Activated T-cell treated with anti-CD3 and anti-CD28 coated beads, Interleukin-2, amount 50 U/mL, for 48 hours (primary cell): ENCODE measurements at regions not wholly inside any gene's neighbourhood (a gene's known extent, or its start where the extent isn't known, plus 50 kb on each side); places are given as distances from the start of the nearest gene placed in this dataset.

Experiments used
- DNase-seq, 2 experiments: peaks; one replicate each; pipeline ENCODE4 v3.0.0-alpha.2; 2020

DNA sequence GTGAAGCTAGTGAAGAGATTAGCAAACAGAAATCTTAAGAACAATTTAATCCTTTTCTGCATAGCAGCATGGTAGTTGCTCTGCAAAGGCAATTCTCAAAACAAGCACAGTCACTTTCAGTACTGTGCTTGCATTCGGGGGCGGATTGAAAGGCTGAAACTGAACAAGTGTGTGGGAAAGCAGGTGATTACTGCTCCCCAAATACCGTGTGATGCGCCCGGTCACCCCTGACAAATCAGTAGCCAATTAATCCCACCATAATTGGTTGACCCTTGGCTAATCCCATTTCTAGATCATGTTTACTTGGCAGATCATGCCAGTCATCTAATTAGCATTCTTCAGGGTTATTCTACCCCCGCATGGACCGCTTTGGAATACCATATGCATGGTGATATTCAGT, 76.5 kb upstream of the ADRB1 start:
- no peak for DNase-seq

DNA sequence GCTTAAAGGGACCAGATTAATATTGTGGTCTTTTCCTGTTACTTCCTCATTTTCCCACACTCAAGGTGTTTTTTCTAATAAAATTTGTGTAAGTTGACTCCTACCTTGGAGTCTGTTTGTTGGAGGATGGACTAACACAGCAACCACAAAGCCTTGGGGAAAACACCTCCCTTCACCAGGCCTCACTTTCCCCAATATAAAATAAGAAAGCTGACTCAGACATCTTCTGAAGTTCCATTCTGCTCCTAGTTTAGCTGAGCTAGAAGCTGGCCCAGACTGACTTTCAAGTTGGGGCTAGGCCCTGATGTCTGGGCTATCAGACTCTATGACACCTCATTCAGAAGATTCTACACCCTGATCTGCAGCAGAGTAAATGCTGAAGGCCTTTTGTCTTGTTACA, 73.0 kb upstream of the ADRB1 start:
- DNase-seq: no peak

DNA sequence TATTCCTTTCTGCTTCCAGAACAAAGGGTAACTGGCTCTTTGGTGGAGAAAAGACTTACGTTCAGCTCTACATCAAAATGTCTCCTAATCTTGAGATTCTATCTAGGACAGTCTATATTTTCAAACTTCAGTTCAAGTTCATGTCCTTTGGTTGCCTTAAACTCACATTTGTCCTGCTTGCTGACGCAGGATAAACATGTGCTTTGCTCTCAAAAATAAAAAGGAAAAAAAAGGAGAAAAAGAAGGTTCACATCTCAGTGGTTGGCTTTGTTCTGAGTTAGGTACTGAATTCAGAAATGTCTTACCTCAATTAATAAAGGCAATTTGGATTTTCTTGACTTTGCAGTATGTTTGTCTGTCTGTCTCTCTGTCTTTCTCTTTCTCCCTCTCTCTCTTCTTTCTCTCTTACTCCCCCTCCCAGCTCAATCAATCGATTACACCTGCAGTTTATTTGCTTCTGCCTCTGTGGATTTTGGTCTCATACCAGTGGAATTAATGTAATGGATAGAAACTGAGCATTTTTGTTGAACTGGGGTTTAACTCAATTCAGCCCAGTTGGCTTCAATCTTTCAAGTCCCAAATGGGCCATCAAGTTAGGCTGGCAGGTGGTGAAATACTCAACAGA, 72.2 kb upstream of the ADRB1 start:
- no peak for DNase-seq

DNA sequence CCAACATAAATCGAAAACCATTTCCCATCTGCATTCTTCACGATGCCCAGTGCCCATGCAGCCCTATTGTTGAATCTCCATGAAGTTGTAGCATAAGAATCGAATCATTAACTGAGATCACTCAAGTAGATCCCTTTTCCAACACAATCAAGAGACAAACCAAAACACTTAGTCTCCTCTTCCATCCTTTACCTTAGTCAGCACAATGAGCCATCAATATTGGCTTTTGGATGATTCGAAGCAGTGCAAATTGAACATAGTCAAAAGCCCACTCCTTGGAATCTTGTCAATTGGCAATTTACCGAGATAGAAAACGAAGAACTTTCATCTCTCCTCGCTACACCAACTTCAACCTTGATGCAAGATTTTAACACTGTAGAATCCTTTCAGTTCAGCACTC, 66.5 kb upstream of the ADRB1 start:
- DNase-seq: no peak

DNA sequence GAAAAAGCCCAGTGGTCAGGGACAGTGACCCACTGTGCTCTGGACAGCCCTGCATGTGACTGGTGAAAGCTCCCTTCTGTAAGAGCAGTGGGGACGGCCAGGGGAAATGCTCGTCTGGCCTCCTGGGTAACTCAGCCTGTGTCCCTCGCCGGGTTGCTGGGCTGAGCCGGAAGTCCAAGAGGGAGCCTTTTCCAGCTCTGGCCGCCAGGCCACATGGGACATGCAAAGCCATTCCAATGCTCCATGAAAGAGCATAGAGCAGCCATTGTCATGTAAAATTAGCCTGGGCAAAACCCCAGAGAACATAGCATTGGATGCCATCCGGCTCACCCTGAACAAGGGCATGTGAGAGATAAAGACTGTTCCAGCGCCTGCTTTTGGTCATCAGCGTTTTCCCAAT, 64.9 kb upstream of the ADRB1 start:
- DNase-seq: no peak

DNA sequence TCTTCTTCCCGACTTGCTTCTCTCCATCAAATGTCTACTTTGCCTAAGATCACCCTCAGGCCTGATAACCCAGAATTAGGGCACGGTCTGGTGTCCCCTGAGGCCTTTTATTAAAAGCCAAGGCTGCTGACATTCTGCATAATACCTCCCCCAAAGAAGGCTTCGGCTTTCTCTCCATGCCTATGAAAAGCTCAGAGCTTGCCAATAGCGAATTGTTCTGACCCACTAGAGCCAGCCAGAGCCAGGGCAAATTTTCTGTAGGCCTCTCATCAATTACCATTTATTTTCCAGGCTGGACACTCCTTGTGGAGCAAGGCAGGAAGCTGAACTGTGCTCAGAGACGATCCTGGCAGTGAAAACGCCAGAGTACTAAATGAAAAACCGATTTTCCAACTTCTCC, 64.3 kb upstream of the ADRB1 start:
- DNase-seq: no peak

DNA sequence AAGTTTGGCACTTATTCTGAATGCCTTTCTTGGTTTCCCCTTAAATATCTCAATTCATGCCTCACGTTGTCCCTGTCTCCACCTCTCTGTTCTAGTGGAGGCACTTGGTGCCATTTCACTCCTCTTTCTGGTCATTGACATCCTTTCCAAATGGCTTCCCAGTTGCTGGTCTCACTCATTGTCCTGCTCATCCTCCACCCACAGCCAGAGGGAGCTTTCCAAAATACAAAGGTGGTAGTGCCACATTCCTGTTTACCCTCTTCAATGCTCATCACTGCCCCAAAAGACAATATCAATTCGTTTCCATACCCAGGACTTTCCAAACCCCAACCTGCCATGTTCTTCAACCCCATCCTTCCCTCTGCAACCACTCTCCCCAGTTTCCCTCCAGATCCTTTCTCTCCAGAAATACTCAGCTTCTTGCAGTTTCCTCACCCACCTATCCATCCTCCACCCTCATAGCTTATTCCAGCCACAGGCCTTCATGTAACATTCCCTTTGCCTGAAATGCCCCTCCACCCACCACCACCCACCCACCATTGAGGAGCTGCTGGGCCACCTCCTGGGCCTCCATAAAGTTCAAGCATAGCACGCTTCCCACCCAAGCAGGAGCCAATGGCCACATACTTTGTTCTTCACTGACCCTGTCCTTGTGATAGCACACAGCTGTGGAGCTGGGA, 63.1 kb upstream of the ADRB1 start:
- no peak for DNase-seq

DNA sequence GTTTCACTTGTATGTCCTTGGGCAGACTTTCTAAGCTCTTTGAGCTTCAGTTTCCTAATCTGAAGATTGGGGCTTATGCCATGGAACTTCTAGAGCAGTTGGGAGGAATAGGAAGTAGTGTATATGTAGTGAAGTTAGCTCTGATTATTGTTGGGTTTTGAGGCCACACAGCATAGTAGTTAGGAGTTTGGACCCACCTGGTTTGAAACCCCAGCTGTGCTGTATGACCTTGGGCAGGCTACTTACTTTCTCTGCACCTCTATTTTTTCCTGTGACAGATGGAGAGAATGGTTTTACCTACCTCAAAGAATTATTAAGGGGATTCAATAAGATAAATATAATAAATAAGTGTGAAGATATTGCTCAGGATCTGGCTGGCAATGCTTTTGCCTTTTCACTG, 61.4 kb upstream of the ADRB1 start:
- DNase-seq: no peak

DNA sequence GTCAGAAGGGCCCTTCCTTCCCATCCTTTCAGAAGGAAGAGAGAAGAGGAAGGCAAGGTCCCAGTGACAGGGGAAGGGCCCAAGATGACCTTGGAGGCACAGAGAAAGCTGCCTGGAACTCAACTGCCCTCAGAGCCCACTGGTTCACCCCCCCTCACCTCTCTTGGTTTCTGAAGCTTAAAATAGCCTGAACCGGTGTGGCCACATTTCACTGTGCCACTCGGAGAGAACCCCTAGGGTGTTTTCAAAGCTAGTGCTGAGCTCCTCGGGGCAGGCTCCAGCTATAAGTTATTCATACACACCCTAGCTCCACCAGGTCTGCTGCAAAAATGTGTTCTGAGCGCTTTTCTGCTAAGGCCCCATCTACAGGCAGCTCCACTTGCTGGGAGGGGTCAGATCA, 60.9 kb upstream of the ADRB1 start:
- no peak for DNase-seq

DNA sequence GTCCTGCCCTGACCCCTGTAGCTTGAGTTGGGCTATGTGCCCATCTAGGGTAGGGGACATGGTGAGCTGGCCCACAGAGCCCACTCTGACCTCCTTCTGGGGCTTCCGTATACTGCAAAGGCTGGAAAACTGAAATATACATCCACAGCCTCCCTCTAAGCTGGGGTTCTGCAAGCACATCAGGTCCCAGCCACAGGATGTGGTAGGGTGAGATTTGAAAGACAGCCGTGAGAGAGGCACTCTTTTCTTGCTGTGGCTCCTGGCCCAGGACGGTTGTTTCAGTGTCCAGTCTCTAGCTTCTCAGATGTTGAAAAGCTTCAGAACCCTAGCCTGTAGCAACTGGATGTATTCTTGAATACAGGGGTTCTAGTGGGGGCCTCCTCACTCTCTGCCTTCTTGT, 60.1 kb upstream of the ADRB1 start:
- DNase-seq: no peak

DNA sequence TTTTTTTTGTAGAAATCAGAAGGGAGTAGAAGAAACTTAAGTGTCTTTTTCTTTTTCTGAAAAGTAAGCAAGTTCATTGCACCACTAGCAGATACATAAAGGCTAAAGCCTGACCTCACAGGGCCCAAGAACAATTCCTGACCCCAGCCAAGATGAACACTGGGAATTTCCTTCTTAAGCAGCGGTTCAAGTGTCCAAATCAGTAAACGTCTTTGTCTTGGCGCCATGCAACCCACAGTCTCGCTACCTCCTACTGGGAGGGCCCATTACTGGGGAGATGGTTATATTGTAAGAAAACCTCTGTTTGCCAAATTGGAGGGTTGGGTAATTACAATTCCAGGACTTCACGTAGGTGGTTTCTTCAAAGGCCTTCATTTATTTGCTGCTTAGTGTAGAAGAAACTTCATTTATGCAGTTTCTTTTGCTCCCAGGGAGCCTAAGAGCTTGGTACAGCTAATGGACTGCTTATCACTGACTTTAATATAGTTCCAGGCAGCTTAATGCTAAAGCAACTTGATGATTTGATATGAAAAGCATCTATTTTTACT, 58.3 kb upstream of the ADRB1 start:
- no peak for DNase-seq

DNA sequence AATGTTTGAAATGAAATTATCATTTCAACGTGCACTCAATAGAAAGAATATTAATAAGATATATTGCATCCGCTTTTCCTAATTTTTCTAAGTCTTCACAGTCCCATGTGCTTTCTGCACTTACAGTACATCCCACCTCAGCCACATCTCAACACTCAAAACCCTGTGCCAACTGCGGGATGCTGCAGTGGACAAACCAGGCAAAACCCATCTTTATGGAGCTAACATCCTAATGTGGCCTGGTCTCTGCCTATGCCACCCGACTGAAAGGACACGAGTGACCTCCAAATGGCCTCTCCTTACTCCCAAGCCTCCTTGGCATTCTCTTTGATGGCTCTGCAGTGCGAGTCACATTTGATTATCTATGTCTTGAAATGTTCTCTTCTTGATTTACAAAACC, 57.4 kb upstream of the ADRB1 start:
- DNase-seq: no peak

DNA sequence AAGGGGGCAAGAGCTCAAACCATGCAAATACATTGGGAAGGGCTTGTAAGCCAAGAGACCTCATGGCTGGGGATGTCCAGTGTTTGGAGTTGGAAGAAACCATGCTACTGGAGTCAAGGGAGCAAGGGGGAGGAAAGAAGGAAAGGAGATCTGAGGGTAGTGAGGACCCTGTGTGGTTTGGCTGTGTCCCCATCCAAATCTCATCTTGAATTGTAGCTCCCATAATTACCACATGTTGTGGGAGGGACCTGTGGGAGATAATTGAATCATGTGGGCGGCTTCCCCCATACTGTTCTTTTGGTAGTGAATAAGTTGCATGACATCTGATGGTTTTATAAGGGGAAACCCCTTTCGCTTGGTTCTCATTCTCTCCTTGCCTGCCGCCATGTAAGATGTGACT, 56.5 kb upstream of the ADRB1 start:
- no peak for DNase-seq

DNA sequence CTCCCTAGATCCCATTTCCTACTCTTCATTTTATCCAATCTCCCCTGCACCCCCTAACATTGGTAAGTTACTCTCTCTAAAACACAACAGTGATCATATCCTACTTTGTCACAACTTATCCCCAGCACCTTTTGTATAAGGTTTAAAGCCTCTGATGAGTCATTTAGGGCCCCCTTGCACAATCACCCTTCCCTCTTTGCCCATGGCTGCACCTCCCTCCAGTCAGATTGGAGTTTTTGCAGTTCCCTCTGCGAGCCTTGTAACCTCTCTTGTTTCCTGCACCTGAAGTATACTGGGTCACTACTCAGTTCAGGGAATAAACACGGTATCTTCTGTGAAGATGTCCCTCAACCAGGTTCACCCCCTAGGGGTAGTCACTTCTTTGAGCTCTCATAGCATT, 55.9 kb upstream of the ADRB1 start:
- no peak for DNase-seq

DNA sequence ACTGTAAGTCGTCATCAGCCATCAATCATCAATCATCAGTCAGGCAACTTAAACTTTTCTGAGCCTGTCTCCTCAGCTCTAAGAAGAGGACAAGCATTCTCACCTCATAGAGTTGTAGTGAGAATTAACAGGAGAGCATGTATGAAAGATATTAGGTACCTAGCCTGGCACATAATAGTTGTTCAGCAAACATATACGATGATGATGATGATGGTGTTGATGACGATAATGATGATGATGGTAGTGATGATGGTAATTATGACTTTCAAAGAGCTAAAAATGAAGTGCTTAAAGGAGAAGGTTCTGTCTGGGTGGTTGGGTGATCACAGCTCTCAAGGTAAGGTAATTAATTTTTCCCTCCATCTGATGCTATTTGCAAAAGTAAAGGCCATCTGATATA, 55.1 kb upstream of the ADRB1 start:
- DNase-seq: no peak

DNA sequence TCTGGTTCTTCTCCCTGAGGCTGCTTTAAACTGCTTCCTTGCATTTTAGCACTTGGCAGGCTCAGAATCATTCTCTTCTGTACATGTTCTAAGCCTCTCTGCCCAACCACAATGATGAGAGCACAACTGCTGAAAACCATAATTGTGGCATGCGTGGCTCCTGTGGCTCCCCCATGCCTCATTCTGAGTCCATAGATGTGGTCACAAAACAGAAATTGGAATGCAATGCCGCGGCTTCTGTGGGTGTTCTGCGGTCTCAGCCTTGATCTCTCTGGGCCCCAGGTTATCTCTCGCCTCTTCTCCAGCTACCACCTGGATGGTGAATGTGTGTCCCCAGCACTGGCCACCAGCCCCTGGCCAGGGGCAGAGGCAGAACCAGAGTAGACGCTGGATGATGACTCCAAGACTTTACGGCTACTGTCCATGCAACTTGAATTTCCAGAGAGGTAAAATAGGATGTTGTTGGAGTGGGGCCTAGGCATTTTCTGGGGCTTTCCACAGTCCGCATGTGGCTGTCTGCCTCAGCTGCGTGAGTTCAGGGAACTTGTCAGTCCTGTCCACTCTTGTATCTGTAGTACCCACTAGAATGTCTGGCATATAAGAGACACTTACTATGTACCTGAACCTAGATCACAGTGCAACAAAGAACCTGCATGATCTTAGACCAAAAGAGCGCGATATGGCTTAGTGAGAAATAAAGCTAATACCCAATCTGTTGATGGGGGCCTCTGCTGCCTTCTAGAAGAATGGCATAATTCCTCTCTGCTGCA, 52.4 kb upstream of the ADRB1 start:
- peak; percentile 68 to 70 for DNase-seq

DNA sequence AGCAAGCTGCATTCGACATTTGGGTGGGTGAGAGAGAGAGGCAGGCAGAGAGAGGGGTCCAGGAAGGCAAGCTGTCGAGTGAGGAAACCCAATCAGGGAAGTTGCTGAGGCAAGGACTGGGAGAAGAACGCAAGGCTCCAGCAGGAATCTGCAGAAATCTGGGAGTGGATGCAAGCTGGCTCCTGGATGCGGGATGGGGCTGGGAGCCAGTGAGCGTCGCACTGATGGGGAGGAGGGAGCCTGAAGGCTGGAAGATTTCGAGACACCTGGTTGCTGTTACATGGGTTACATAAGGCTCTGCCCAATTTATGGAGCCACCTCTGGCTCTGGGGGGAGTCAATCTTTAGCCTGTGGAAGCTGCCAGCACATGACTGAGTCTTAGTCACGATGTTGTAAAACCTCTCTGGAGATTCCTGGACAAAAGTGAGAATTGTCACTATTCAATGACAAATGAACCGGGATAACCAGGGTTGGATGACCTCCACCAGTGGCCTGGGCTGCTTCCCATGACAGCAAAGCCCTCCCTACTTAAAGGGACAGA, 51.1 kb upstream of the ADRB1 start:
- DNase-seq: no peak

DNA sequence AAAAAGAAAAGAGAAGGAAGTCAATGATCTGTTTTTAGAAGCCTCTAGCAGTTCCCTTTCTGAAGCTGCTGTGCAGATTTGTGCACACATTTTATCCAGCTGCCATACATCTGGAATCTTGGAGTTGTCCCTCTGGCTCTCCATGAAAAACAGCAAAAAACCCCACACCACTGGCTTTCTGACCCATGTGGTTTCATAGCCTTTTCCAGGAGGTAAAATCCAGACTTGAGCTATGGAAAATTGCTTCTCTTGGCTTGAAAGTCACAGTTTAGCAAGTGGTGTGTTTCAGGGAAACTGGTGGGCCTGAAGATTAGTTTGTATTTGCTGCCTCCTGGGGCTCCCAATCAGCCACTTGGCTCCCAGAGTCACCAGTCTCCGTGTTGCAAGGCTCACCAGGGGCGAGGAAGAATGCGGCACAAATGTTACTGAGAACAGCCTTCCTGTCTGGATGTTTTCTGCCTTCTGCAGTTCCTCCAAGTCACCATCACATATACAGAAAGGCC, 50.1 kb upstream of the ADRB1 start:
- DNase-seq: no peak
